HG03060 (cell line): ENCODE measurements at regions not wholly inside any gene's neighbourhood (a gene's known extent, or its start where the extent isn't known, plus 50 kb on each side); places are given as distances from the start of the nearest gene placed in this dataset.
"Not testable (repeated sequence)": the region's sequence is repeated elsewhere in the genome, so short reads cannot be mapped to it uniquely, and the experiment has no call there.

Experiments
- ATAC-seq: cut with Tn5 transposase; IDR thresholded peaks from one replicate; pipeline ENCODE4 v1.9.1; 2021; ENCODE audit warnings: low read depth, moderate number of reproducible peaks; ENCODE audit not compliant: unreplicated experiment

DNA sequence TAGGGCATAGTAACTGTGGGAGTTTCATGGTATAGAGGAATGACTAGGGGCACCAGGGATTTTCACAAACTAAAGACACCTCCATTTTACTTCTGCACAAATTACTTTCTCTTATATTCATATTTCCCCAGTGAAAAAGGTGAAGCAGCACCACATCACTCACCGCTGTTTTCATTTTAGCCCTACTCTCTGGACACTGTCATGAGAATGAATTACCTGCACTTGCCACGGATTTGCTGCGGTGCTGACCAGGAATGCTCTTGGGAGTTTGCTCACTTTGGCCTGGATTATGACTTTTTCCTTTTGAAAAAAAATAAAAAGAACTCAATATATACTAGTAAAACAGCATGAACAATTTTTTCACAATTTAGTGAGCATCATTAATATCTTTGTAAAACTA, 351.3 kb downstream of the NKX6-1 start:
- ATAC-seq: no peak

DNA sequence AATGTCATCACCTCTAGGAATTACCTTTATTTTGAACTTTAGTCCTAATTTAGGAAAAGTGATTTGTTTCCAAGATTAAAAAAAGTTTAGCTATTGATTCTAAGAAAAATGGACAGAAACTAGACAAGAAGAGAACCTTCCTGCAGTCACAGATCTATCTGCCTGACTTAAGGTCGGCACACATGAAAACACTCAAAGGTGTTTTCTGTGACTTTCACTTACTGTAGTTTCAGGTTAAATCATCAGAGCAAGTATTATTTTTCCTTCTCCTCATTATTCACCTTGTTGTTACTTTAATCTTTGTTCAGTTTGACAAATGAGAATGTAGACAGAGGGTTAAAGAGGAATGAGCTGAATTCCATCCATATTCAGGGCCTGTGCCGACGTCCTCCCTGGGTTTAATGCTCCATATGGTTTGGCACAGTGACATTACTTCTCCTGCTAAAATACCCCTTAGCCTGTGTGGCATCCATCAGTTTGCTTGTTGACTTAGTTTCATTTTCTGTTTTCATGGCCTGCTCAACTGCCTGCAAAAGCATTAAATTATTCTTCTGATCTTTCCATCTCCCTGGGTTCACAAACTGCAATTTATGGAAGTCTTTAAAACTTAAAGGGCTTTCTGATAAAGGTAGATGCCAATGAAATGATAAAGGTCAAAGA, 352.7 kb downstream of the NKX6-1 start:
- peak; percentile 66 for ATAC-seq

- no peak for ATAC-seq
Measured at GRCh38 chr4:84145176-84145575, 353.9 kb downstream of the NKX6-1 start.

DNA sequence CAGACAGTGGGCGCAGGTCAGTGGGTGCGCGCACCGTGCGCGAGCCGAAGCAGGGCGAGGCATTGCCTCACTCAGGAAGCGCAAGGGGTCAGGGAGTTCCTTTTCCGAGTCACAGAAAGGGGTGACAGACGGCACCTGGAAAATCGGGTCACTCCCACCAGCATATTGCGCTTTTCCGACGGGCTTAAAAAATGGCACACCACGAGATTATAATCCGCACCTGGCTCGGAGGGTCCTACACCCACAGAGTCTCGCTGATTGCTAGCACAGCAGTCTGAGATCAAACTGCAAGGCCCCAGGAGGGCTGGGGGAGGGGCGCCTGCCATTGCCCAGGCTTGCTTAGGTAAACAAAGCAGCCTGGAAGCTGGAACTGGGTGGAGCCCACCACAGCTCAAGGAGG, 372.2 kb downstream of the NKX6-1 start:
- not testable (repeated sequence) for ATAC-seq

DNA sequence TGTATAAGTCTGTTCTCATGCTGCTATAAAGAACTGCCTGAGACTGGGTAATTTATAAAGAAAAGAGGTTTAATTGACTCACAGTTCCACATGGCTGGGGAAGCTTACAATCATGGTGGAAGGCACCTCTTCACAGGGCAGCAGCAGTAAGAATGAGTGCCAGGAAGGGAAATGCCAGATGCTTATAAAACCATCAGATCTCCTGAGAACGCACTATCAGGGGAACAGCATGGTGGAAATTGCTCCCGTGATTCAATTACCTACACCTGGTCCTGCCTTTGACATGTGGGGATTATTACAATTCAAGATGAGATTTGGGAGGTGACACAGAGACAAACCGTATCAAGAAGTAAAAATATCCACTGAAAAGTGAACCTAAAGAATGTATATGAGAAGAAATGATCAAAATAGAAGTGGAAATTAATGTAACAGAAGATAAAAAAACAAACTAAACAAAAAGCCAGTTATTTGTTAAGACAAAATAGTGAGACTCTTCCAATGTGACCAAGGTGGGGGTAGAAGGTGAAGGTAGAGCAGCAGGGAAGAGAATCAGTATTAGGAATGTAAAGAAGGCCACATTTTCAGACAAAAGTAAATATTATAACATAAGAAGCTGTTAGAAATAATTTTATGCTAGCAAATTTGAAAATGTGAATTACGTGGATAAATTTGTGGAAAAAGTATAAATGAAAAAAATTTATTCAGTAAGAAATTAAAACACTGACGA, 372.9 kb downstream of the NKX6-1 start:
- no peak for ATAC-seq

DNA sequence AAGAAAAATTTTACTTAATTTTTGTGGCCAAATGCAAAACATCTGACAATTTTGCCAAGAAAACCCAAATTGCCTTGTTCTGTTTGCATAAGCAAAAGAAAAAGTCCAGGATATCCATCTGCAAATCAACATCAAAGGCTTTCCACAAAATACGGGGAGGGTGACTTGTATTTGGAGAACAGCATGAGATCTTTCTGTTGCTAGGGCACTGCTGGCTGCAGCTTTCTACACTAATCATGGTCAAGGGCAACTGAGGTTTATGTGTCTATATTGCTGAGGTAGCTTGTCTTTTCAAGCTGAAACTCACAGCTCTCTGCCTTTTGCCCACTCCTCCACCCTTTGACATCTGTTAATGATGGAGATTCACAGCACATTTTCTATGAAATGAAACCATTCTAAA, 389.1 kb downstream of the NKX6-1 start:
- ATAC-seq: no peak

DNA sequence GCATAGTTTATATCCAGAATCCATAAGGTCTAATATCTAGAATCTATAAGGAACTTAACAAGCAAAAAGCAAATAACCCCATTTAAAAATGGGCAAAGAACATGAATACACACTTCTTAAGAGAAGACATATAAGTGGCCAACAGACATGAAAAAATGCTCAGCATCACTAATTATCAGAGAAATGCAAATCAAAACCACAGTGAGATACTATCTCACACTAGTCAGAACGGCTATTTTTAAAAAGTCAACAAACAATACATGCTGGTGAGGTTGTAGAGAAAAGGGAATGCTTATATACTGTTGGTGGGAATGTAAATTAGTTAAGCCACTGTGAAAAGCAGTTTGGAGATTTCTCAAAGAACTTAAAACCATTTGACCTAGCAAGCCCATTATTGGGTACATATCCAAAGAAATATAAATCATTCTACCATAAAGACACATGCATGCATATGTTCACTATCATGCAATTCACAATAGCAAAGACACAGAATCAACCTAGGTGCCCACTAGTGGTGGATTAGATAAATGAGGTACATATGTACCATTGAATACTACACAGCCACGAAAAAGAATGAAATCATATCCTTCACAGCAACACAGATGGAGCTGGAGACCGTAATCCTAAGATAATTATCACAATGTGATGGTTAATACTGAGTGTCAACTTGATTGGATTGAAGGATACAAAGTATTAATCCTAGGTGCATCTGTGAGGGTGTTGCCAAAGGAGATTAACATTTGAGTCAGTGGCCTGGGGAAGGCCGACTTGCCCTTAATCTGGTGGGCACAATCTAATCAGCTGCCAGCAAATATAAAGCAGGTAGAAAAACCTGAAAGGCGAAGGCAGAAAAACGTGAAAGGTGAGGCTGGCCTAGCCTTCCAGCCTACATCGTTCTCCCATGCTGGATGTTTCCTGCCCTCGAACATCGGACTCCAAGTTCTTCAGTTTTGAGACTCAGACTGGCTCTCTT, 397.2 kb downstream of the NKX6-1 start:
- not testable (repeated sequence) for ATAC-seq

DNA sequence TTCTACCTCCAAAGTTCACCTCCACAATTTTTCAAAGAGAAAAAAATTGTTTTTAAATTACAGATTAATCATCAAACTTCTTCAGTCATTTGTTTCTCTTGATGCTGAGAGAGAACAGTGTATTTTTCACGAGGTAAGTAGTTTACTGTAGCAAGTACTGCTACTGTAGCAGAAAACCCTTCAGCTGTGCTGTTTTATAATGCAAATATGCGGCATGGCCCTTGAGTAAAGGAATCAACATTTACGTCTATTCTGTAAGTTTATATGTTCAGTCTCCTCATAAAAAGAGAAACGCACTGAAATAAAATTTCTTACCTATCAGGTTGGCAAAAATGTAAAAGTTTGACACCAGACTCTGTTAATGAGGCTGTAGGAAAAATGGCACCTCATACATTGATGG, 399.0 kb downstream of the NKX6-1 start:
- ATAC-seq: no peak

DNA sequence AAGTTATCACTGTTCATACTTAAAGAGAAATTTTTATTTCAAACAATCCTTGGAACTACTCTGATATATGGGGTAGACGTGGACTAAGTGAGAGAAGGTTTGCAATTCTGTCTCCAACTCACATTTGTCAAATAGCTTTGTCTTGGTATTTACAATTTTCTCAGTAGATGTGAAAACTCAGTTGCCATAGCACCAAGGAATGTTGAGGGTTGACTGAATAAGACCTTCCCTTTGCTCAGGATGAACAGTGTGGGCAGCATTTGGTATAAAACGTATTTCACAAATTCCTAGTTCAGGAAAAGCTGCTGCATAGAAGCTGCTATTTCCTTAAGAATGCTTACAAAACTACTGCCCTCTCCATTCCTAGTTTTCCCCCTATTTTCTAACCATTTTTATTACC, 399.5 kb downstream of the NKX6-1 start:
- no peak for ATAC-seq

DNA sequence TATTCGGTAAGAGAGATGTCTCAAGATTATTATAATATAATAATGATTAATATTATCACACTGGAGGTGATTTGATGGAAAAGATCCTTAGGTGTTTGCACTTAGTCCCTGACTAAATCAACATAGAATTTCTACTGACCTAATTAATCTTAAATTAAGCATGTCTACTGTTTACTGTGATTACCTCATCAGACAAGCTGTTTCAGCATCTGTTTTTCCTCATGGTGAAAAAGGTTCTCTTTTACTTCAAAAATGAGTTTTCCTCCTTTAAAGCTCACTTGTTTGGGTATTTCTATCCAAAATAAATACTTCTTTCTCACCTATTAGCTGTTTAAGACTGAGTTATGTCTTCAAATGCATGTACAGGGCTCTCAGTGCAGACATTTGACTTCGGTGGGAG, 407.8 kb downstream of the NKX6-1 start:
- no peak for ATAC-seq

- no peak for ATAC-seq
Measured at GRCh38 chr4:84089652-84090437, 409.2 kb downstream of the NKX6-1 start.

DNA sequence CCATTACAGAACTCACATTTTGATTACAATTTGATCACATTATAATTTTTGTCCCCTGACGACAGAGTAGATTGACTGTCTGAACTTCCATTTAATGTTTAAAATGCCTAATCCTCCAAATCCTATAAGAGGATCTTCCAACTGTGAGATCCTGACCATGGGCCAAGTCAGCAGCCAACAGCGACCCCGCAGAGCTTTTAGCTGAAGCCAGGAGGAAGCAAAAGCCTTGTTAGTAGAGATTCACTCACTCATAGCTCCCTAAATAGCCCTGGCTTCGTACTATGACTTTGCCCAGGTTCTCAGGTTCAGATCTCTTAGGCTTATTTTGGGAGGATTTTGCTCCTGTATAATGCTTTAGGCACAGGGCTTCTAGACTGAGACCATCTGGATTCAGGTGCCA, 413.1 kb downstream of the NKX6-1 start:
- no peak for ATAC-seq

DNA sequence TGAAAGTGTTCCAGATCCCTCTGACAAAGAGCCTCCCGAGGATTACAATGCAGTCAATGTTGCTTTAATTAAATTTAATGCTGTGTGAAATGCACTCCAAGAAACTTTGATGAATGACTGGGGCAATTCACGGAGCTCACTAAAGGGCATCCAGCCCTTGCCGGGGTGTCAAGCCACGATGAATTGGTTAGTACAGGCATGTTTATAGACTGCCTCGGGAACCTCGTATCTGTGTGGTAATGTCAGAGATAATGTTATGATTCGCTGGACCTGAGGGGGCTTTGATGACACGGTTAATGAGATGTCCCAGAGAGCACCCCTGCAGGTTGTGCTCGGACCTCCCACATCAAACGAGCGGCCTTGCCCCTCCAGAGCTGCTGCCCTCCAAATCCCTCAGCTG, 428.8 kb downstream of the NKX6-1 start:
- no peak for ATAC-seq

GRCh38 chr4:84063619-84064018, 435.5 kb downstream of the NKX6-1 start:
- ATAC-seq: no peak

GRCh38 chr4:84058201-84058600, 440.9 kb downstream of the NKX6-1 start:
- ATAC-seq: no peak

- ATAC-seq: no peak
Measured at GRCh38 chr4:84051639-84052038, 447.5 kb downstream of the NKX6-1 start.

DNA sequence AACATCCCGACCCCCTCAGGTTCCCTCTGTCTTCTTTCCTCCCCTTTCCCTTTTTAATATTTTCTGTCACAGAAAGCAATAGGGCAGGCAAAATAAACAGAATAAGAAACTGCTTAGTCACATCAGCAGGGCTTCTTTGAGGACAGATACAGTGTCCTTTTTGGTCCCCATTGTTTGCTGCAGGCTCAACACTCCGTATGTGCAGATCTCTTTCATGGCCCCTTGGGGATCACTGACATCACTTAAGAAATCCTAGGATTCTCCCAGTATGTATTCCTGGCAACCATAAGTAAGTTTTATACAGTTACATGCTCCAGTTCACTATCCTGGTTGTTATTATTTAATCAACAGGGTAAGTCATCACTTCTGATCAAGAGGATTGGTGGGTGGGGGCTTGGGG, 448.0 kb downstream of the NKX6-1 start:
- no peak for ATAC-seq

DNA sequence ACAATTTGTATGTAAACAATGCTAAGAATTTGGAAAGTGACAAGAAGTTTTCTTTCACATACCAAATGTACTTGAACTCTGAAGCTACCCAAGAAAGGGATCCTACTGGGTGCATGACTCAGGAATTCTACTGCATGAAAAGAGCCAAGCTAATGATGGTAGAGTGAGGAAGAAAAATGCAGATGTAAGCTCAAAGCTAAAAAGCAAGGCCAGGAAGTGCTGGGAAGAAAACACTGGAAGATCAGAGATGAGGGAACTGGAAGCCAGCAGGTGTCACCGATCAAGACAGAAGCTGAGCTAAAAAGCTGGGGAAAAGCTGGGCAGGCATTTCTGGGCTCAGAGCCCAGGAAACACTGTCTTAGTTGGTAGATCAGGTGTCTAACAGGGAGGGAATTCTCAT, 449.1 kb downstream of the NKX6-1 start:
- ATAC-seq: no peak

DNA sequence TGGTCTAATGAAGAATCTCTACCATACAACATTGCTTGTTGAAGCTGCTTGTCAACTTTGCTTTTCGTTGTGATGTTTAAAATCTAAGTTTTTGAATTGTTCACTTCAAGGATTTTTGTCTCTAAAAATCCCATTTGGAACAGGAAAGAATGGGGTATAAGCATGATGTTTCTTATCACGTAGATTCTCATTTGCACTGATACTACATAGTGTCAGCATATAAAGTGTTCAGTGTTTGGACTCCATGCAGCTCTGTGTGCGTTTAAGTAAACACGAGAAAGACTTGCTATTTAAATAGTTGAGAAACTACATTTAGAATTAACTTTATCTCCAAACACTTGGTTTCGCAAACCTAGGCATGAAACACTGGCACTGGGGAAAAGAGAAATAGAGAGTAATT, 452.5 kb downstream of the NKX6-1 start:
- no peak for ATAC-seq

DNA sequence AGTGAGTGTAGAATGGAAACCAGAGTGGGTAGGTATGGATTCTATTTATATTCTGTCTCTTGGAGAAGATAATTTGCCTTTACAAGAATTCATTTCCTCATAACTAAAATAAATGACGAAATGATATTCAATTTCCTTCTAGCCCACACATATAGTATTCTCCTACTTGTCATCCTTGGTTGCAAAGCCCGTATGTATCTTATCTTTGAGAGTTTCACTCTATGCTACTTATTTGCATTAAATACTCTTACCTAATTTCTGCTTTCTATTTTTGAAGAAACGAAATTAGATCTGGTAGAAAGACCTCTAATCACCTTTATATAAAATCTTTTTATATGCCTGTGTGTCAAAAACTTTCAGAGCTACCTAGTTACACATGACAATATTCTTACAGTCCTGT, 457.7 kb downstream of the NKX6-1 start:
- no peak for ATAC-seq
